Skeletal muscle satellite cell (primary cell): ENCODE measurements at regions not wholly inside any gene's neighbourhood (a gene's known extent, or its start where the extent isn't known, plus 50 kb on each side); places are given as distances from the start of the nearest gene placed in this dataset.

Source experiments
- H3K27me3 ChIP-seq: 2 replicates; pipeline ENCODE4 v1.7.0; 2013; ENCODE audit warnings: low read length; ENCODE audit not compliant: control insufficient read depth, insufficient read depth
- H3K36me3 ChIP-seq: 2 replicates; pipeline ENCODE4 v1.7.0; 2013; ENCODE audit warnings: mild to moderate bottlenecking, control low read depth, low read length; ENCODE audit not compliant: insufficient read depth
- H3K4me1 ChIP-seq: 2 replicates; pipeline ENCODE4 v1.7.0; 2013; ENCODE audit warnings: low read length; ENCODE audit not compliant: control insufficient read depth, insufficient read depth
- H3K4me2 ChIP-seq: 2 replicates; pipeline ENCODE4 v1.7.0; 2013; ENCODE audit warnings: mild to moderate bottlenecking, low read length
- H3K4me3 ChIP-seq: 2 replicates; pipeline ENCODE4 v1.7.0; 2013; ENCODE audit warnings: low read length
- H3K9ac ChIP-seq: 2 replicates; pipeline ENCODE4 v1.7.0; 2013; ENCODE audit warnings: mild to moderate bottlenecking, low read depth, low read length, moderate library complexity
- H3K9me3 ChIP-seq: replicated peaks from 2 replicates; pipeline ENCODE4 v1.7.0; 2013; ENCODE audit warnings: mild to moderate bottlenecking, control low read depth, low read length

GRCh38 chr16:61596655-61597054 lies 439.6 kb downstream of the CDH8 start:
- no peaks in the 10 kb centered on the region for H3K27me3 ChIP-seq
- H3K4me3 ChIP-seq: no peak overlapping the region
- no peaks in the 10 kb centered on the region for H3K4me1 ChIP-seq
- no peak overlapping the region for H3K9ac ChIP-seq
- H3K9me3 ChIP-seq: no peaks in the 10 kb centered on the region
- no peaks in the 10 kb centered on the region for H3K36me3 ChIP-seq
- no peak overlapping the region for H3K4me2 ChIP-seq

GRCh38 chr16:61595605-61596004 lies 440.6 kb downstream of the CDH8 start:
- Histone ChIP-seq H3K4me2 (no peak overlapping the region), H3K9ac (no peak overlapping the region), H3K4me3 (no peak overlapping the region), H3K36me3 (no peaks in the 10 kb centered on the region), H3K4me1 (no peaks in the 10 kb centered on the region), H3K27me3 (no peaks in the 10 kb centered on the region), H3K9me3 (no peaks in the 10 kb centered on the region)

- H3K9ac ChIP-seq: no peak overlapping the region
- no peaks in the 10 kb centered on the region for H3K4me1 ChIP-seq
- no peaks in the 10 kb centered on the region for H3K36me3 ChIP-seq
- no peak overlapping the region for H3K4me3 ChIP-seq
- no peak overlapping the region for H3K4me2 ChIP-seq
- no peaks in the 10 kb centered on the region for H3K27me3 ChIP-seq
- H3K9me3 ChIP-seq: no peaks in the 10 kb centered on the region
These were observed 445.7 kb downstream of the CDH8 start for GRCh38 chr16:61590577-61590976.

- Histone ChIP-seq H3K36me3 (no peaks in the 10 kb centered on the region), H3K4me3 (no peak overlapping the region), H3K4me2 (no peak overlapping the region), H3K9me3 (no peaks in the 10 kb centered on the region), H3K9ac (no peak overlapping the region), H3K4me1 (no peaks in the 10 kb centered on the region), H3K27me3 (no peaks in the 10 kb centered on the region)
These were observed 448.7 kb downstream of the CDH8 start for GRCh38 chr16:61587526-61587925.

GRCh38 chr16:61581417-61582046 lies 454.7 kb downstream of the CDH8 start:
- Histone ChIP-seq H3K4me2 (no peak overlapping the region), H3K9me3 (no peaks in the 10 kb centered on the region), H3K27me3 (no peaks in the 10 kb centered on the region)

GRCh38 chr16:61580579-61580978 lies 455.7 kb downstream of the CDH8 start:
- no peaks in the 10 kb centered on the region for H3K4me1 ChIP-seq
- no peak overlapping the region for H3K4me2 ChIP-seq
- no peaks in the 10 kb centered on the region for H3K36me3 ChIP-seq
- no peaks in the 10 kb centered on the region for H3K27me3 ChIP-seq
- H3K4me3 ChIP-seq: no peak overlapping the region
- H3K9ac ChIP-seq: no peak overlapping the region
- H3K9me3 ChIP-seq: no peaks in the 10 kb centered on the region

More at GRCh38 chr16:61581417-61582046, 454.7 kb downstream of the CDH8 start:
- H3K9ac ChIP-seq: no peak overlapping the region
- H3K36me3 ChIP-seq: no peaks in the 10 kb centered on the region
- H3K4me1 ChIP-seq: no peaks in the 10 kb centered on the region
- no peak overlapping the region for H3K4me3 ChIP-seq

- H3K4me1 ChIP-seq: no peaks in the 10 kb centered on the region
- H3K4me2 ChIP-seq: no peak overlapping the region
- H3K4me3 ChIP-seq: no peak overlapping the region
- no peak overlapping the region for H3K9ac ChIP-seq
- no peaks in the 10 kb centered on the region for H3K9me3 ChIP-seq
- H3K27me3 ChIP-seq: no peaks in the 10 kb centered on the region
- H3K36me3 ChIP-seq: no peaks in the 10 kb centered on the region
These were observed 457.0 kb downstream of the CDH8 start for GRCh38 chr16:61579195-61579594.

GRCh38 chr16:61576476-61576875 lies 459.8 kb downstream of the CDH8 start:
- H3K4me1 ChIP-seq: no peaks in the 10 kb centered on the region

GRCh38 chr16:61575617-61576016 lies 460.6 kb downstream of the CDH8 start:
- Histone ChIP-seq H3K4me3 (no peak overlapping the region), H3K36me3 (no peaks in the 10 kb centered on the region), H3K9me3 (no peaks in the 10 kb centered on the region), H3K4me2 (no peak overlapping the region), H3K4me1 (no peaks in the 10 kb centered on the region), H3K9ac (no peak overlapping the region), H3K27me3 (no peaks in the 10 kb centered on the region)

More at GRCh38 chr16:61576476-61576875, 459.8 kb downstream of the CDH8 start:
- H3K4me3 ChIP-seq: no peak overlapping the region
- H3K9ac ChIP-seq: no peak overlapping the region
- no peak overlapping the region for H3K4me2 ChIP-seq
- H3K9me3 ChIP-seq: no peaks in the 10 kb centered on the region
- no peaks in the 10 kb centered on the region for H3K36me3 ChIP-seq
- no peaks in the 10 kb centered on the region for H3K27me3 ChIP-seq

- no peaks in the 10 kb centered on the region for H3K27me3 ChIP-seq
- no peak overlapping the region for H3K4me2 ChIP-seq
- no peak overlapping the region for H3K4me3 ChIP-seq
- H3K4me1 ChIP-seq: no peaks in the 10 kb centered on the region
- H3K36me3 ChIP-seq: no peaks in the 10 kb centered on the region
- H3K9ac ChIP-seq: no peak overlapping the region
- H3K9me3 ChIP-seq: no peaks in the 10 kb centered on the region
These were observed 467.2 kb downstream of the CDH8 start for GRCh38 chr16:61569028-61569427.

GRCh38 chr16:61564716-61565115 lies 471.5 kb downstream of the CDH8 start:
- H3K4me3 ChIP-seq: no peak overlapping the region
- H3K4me1 ChIP-seq: no peaks in the 10 kb centered on the region
- no peaks in the 10 kb centered on the region for H3K27me3 ChIP-seq
- no peak overlapping the region for H3K4me2 ChIP-seq
- H3K9ac ChIP-seq: no peak overlapping the region
- H3K36me3 ChIP-seq: no peaks in the 10 kb centered on the region
- no peaks in the 10 kb centered on the region for H3K9me3 ChIP-seq

- no peak overlapping the region for H3K9ac ChIP-seq
- peaks cover 10% of the 10 kb centered on the region for H3K9me3 ChIP-seq
- H3K27me3 ChIP-seq: no peaks in the 10 kb centered on the region
- H3K4me2 ChIP-seq: no peak overlapping the region
- no peaks in the 10 kb centered on the region for H3K4me1 ChIP-seq
- no peak overlapping the region for H3K4me3 ChIP-seq
- H3K36me3 ChIP-seq: no peaks in the 10 kb centered on the region
These were observed 480.4 kb downstream of the CDH8 start for GRCh38 chr16:61555718-61556441.
